ENCODE measurements at regions not wholly inside any gene's neighbourhood (a gene's known extent, or its start where the extent isn't known, plus 50 kb on each side); places are given as distances from the start of the nearest gene placed in this dataset.

- TF ChIP-seq CTCF (IDR thresholded peaks at IDR 0.05; ENCODE audit: extremely low read depth, missing control alignments): no peak
- DNase-seq (ENCODE audit: low spot score): no peak
Measured at GRCh38 chr2:156042895-156043294, 289.6 kb downstream of the NR4A2 start.

GRCh38 chr2:156038021-156038420 lies 294.5 kb downstream of the NR4A2 start:
- DNase-seq (ENCODE audit: low spot score): no peak
- TF ChIP-seq CTCF (IDR thresholded peaks at IDR 0.05; ENCODE audit: extremely low read depth, missing control alignments): no peak

GRCh38 chr2:156037482-156037881 lies 295.0 kb downstream of the NR4A2 start:
- TF ChIP-seq CTCF (IDR thresholded peaks at IDR 0.05; ENCODE audit: extremely low read depth, missing control alignments): no peak
- no peak for DNase-seq (ENCODE audit: low spot score)

- no peak for DNase-seq (ENCODE audit: low spot score)
- TF ChIP-seq CTCF (IDR thresholded peaks at IDR 0.05; ENCODE audit: extremely low read depth, missing control alignments): no peak
Measured at GRCh38 chr2:156031121-156031520, 301.4 kb downstream of the NR4A2 start.

GRCh38 chr2:156023229-156023869 lies 309.2 kb downstream of the NR4A2 start:
- no peak for DNase-seq (ENCODE audit: low spot score)
- no peak for TF ChIP-seq CTCF (IDR thresholded peaks at IDR 0.05; ENCODE audit: extremely low read depth, missing control alignments)

GRCh38 chr2:156021146-156022040 lies 311.1 kb downstream of the NR4A2 start:
- TF ChIP-seq CTCF (IDR thresholded peaks at IDR 0.05; ENCODE audit: extremely low read depth, missing control alignments): no peak
- DNase-seq (ENCODE audit: low spot score): no peak

GRCh38 chr2:156019341-156019740 lies 313.2 kb downstream of the NR4A2 start:
- no peak for DNase-seq (ENCODE audit: low spot score)
- no peak for TF ChIP-seq CTCF (IDR thresholded peaks at IDR 0.05; ENCODE audit: extremely low read depth, missing control alignments)

All from GM20000 (cell line).